Tibial nerve (tissue), 4 donors: ENCODE measurements at regions not wholly inside any gene's neighbourhood (a gene's known extent, or its start where the extent isn't known, plus 50 kb on each side); places are given as distances from the start of the nearest gene placed in this dataset.
"Not testable (repeated sequence)": the region's sequence is repeated elsewhere in the genome, so short reads cannot be mapped to it uniquely, and the experiment has no call there.

Source experiments
- DNase-seq, 2 donors: peaks; one replicate each; pipeline ENCODE4 v3.0.0-alpha.2; 2019; ENCODE audit warnings: low spot score in 2 of 2
- H3K27ac ChIP-seq, 4 donors: fragments of 200-600 bp; sonication (generic) in 3 of 4; one replicate each; pipeline ENCODE4 v1.5.1; 2017 to 2019; ENCODE audit warnings: mild to moderate bottlenecking in 1 of 4
- H3K27me3 ChIP-seq, 2 donors: fragments of 200-600 bp; sonication (generic) in 1 of 2; one replicate each; pipeline versions ENCODE4 v1.5.1 to v1.6.0; 2017 to 2019
- H3K36me3 ChIP-seq, 3 donors: fragments of 200-600 bp; sonication (generic); one replicate each; pipeline ENCODE4 v1.5.1; 2018 to 2019
- H3K4me1 ChIP-seq, 4 donors: fragments of 200-600 bp; sonication (generic) in 3 of 4; one replicate each; pipeline ENCODE4 v1.5.1; 2017 to 2019
- H3K4me3 ChIP-seq, 4 donors: fragments of 200-600 bp; sonication (generic) in 3 of 4; one replicate each; pipeline ENCODE4 v1.5.1; 2017 to 2019; ENCODE audit warnings: mild to moderate bottlenecking in 1 of 4, moderate library complexity in 1 of 4
- H3K9me3 ChIP-seq, 4 donors: fragments of 200-600 bp; sonication (generic) in 3 of 4; one replicate each; pipeline ENCODE4 v1.5.1; 2017 to 2019
- CTCF ChIP-seq, 5 experiments: fragments of 200-600 bp in 3 of 5; fragments of 450-650 bp in 2 of 5; sonication (generic) in 3 of 5; IDR thresholded peaks; one replicate each; pipeline ENCODE4 v1.5.1; 2016 to 2019; ENCODE audit warnings: antibody characterized with exemption in 5 of 5, mild to moderate bottlenecking in 3 of 5, moderate library complexity in 2 of 5
- EP300 ChIP-seq, 2 donors: sonication (generic); formaldehyde crosslinking; IDR thresholded peaks; one replicate each; pipeline ENCODE4 v1.6.1; 2017; ENCODE audit warnings: antibody characterized with exemption in 2 of 2, mild to moderate bottlenecking in 1 of 2
- POLR2A ChIP-seq, 2 donors: fragments of 450-650 bp; IDR thresholded peaks; one replicate each; pipeline ENCODE4 v1.6.1; 2017; ENCODE audit warnings: antibody characterized with exemption in 2 of 2, mild to moderate bottlenecking in 2 of 2, moderate library complexity in 2 of 2
- WGBS, 2 donors: methylation state at CpG; one replicate each; pipeline ENCODE4 v1.1.5; 2018; 5-methylcytosine and 5-hydroxymethylcytosine counted together

- Histone ChIP-seq H3K27ac (no peak overlapping the region), H3K9me3 (no peaks in the 10 kb centered on the region), H3K36me3 (no peaks in the 10 kb centered on the region), H3K4me3 (no peak overlapping the region), H3K27me3 (no peaks in the 10 kb centered on the region), H3K4me1 (no peaks in the 10 kb centered on the region)
- 44 to 62% methylated on average over 2 of the region's 2 CpGs for WGBS, 2 donors
- TF ChIP-seq CTCF (IDR thresholded peaks at IDR 0.05), result no peak
- no peak for TF ChIP-seq EP300 (IDR thresholded peaks at IDR 0.05)
- no peak for TF ChIP-seq POLR2A (IDR thresholded peaks at IDR 0.05)
- no peak for DNase-seq
These were observed 313.5 kb downstream of the SUCLA2 start for GRCh38 chr13:47687577-47687976.

GRCh38 chr13:47685156-47685555 is 315.9 kb downstream of the SUCLA2 start:
- H3K27me3 ChIP-seq, DNase-seq, H3K9me3 ChIP-seq, H3K36me3 ChIP-seq, H3K27ac ChIP-seq, H3K4me3 ChIP-seq, H3K4me1 ChIP-seq: not testable (repeated sequence)
- WGBS, 2 donors, result 73 to 89% methylated on average over 2 of the region's 2 CpGs

- no peaks in the 10 kb centered on the region for H3K36me3 ChIP-seq
- no peak overlapping the region for H3K27ac ChIP-seq
- WGBS, 2 donors, result 46 to 49% methylated on average over 2 of the region's 2 CpGs
- H3K27me3 ChIP-seq, result no peaks in the 10 kb centered on the region
- no peak for TF ChIP-seq CTCF (IDR thresholded peaks at IDR 0.05)
- no peak for TF ChIP-seq EP300 (IDR thresholded peaks at IDR 0.05)
- TF ChIP-seq POLR2A (IDR thresholded peaks at IDR 0.05), result no peak
- H3K4me3 ChIP-seq, result no peak overlapping the region
- no peaks in the 10 kb centered on the region for H3K4me1 ChIP-seq
- DNase-seq, result no peak
- no peaks in the 10 kb centered on the region for H3K9me3 ChIP-seq
These were observed 320.3 kb downstream of the SUCLA2 start for GRCh38 chr13:47680748-47681147.

- no peak overlapping the region for H3K27ac ChIP-seq
- no peak overlapping the region for H3K4me3 ChIP-seq
- no peaks in the 10 kb centered on the region for H3K4me1 ChIP-seq
- no peaks in the 10 kb centered on the region for H3K9me3 ChIP-seq
- H3K27me3 ChIP-seq, result no peaks in the 10 kb centered on the region
- H3K36me3 ChIP-seq, result no peaks in the 10 kb centered on the region
- TF ChIP-seq CTCF (IDR thresholded peaks at IDR 0.05), result no peak
- TF ChIP-seq EP300 (IDR thresholded peaks at IDR 0.05), result no peak
- no peak for TF ChIP-seq POLR2A (IDR thresholded peaks at IDR 0.05)
- no peak for DNase-seq
- whole genome bisulfite sequencing, 2 donors, result 65 to 77% methylated on average over 1 of the region's 1 CpG
These were observed 321.7 kb downstream of the SUCLA2 start for GRCh38 chr13:47679401-47679800.

GRCh38 chr13:47678201-47678968 is 322.7 kb downstream of the SUCLA2 start:
- H3K36me3 ChIP-seq, result no peaks in the 10 kb centered on the region
- H3K27me3 ChIP-seq, result no peaks in the 10 kb centered on the region
- 76 to 80% methylated on average over 4 of the region's 4 CpGs for WGBS, 2 donors
- no peaks in the 10 kb centered on the region for H3K9me3 ChIP-seq
- H3K27ac ChIP-seq, result no peak overlapping the region
- TF ChIP-seq POLR2A (IDR thresholded peaks at IDR 0.05) (no peak), CTCF (IDR thresholded peaks at IDR 0.05) (no peak), EP300 (IDR thresholded peaks at IDR 0.05) (no peak)
- H3K4me3 ChIP-seq, result no peak overlapping the region
- DNase-seq, result no peak
- H3K4me1 ChIP-seq, result no peaks in the 10 kb centered on the region
